Naive B cell (primary cell): ENCODE measurements at regions not wholly inside any gene's neighbourhood (a gene's known extent, or its start where the extent isn't known, plus 50 kb on each side); places are given as distances from the start of the nearest gene placed in this dataset.

Experiments used
- ATAC-seq, 2 donors: fragments of 150-1000 bp; cut with Tn5 transposase; 2 replicates each; pipeline ENCODE4 v1.10.0; 2021; ENCODE audit warnings: low read depth in 2 of 2, mild to moderate bottlenecking in 2 of 2, moderate library complexity in 2 of 2
- DNase-seq: peaks from one replicate; pipeline ENCODE4 v3.0.0; 2022
- H3K27ac Mint-ChIP-seq, 6 donors: one replicate each; pipeline ENCODE4 v1.8.0; 2020 to 2022; ENCODE audit warnings: mild to moderate bottlenecking in 6 of 6, mixed read lengths in 6 of 6, moderate library complexity in 5 of 6, inconsistent platforms in 2 of 6
- H3K27me3 Mint-ChIP-seq, 3 donors: one replicate each; pipeline ENCODE4 v1.8.0; 2021 to 2022; ENCODE audit warnings: mixed read lengths in 3 of 3, mild to moderate bottlenecking in 1 of 3
- H3K36me3 Mint-ChIP-seq, 2 donors: one replicate each; pipeline ENCODE4 v1.8.0; 2020 to 2022; ENCODE audit warnings: mixed read lengths in 2 of 2, inconsistent platforms in 1 of 2, mild to moderate bottlenecking in 1 of 2
- H3K4me1 Mint-ChIP-seq, 3 donors: one replicate each; pipeline ENCODE4 v1.8.0; 2020 to 2022; ENCODE audit warnings: mixed read lengths in 3 of 3, inconsistent platforms in 1 of 3, mild to moderate bottlenecking in 1 of 3, moderate library complexity in 1 of 3
- H3K4me3 Mint-ChIP-seq, 8 donors: one replicate each; pipeline ENCODE4 v1.8.0; 2020 to 2022; ENCODE audit warnings: mild to moderate bottlenecking in 8 of 8, mixed read lengths in 8 of 8, moderate library complexity in 8 of 8, inconsistent platforms in 2 of 8
- H3K9me3 Mint-ChIP-seq, 7 donors: one replicate each; pipeline ENCODE4 v1.8.0; 2020 to 2022; ENCODE audit warnings: mixed read lengths in 7 of 7, mild to moderate bottlenecking in 5 of 7, inconsistent platforms in 2 of 7, moderate library complexity in 1 of 7

DNA sequence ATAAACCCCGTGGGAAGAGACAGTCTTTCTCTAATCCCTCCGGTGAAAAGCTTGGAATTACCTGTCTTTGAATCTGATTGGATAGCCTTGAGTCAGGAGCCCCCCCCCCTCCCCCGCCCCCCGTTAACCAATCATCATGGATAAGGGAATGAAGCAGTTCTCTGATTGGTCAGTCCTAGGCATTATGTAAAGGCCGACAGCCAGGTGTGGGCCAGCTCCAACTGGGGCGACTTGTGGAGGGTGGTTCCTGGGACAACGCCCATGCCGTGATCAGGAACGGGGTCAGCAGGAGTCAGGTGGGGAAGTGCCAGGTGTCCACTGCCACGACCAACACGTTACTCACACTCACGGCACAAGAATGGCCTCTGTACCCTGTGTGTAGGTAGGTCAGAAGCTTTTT, 406.8 kb upstream of the SULF2 start:
- H3K27ac Mint-ChIP-seq, result no peak overlapping the region
- H3K9me3 Mint-ChIP-seq, result peaks cover 0 to 4% (median 0%) of the 10 kb centered on the region in 7 donors
- no peak overlapping the region for H3K4me3 Mint-ChIP-seq
- no peak for ATAC-seq
- H3K27me3 Mint-ChIP-seq, result peaks cover 0 to 41% (median 20%) of the 10 kb centered on the region in 3 donors
- no peak for DNase-seq
- no peaks in the 10 kb centered on the region for H3K36me3 Mint-ChIP-seq
- peaks cover 0 to 3% (median 0%) of the 10 kb centered on the region in 3 donors for H3K4me1 Mint-ChIP-seq

GRCh38 chr20:48191200-48191599, 405.9 kb upstream of the SULF2 start:
- H3K27ac Mint-ChIP-seq, result no peak overlapping the region
- peaks cover 0 to 3% (median 0%) of the 10 kb centered on the region in 3 donors for H3K4me1 Mint-ChIP-seq
- H3K36me3 Mint-ChIP-seq, result no peaks in the 10 kb centered on the region
- ATAC-seq (no peak), DNase-seq (no peak)
- H3K4me3 Mint-ChIP-seq, result no peak overlapping the region
- peaks cover 0 to 46% (median 23%) of the 10 kb centered on the region in 3 donors for H3K27me3 Mint-ChIP-seq
- H3K9me3 Mint-ChIP-seq, result peaks cover 0 to 4% (median 0%) of the 10 kb centered on the region in 7 donors

DNA sequence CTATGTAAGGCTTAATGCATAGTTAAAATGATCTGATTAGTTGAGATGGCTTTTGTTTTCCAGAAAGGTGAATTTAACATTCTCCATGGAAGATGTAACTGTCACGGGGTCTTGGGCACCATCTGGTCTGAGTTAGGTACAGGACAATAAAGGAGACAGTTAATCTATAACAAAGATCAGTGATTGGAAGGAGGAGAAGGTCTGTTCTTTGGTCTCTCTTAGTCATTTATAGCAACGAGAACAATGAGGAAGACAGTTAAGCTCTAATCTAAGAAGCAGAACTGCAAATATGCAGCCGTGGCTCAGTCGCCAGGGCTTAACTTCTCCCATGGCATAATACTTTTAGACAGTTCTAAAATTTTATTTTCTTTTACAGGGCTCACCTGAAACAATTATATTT, 405.5 kb upstream of the SULF2 start:
- no peak overlapping the region for H3K4me3 Mint-ChIP-seq
- H3K36me3 Mint-ChIP-seq, result no peaks in the 10 kb centered on the region
- ATAC-seq (no peak), DNase-seq (no peak)
- no peak overlapping the region for H3K27ac Mint-ChIP-seq
- peaks cover 0 to 4% (median 0%) of the 10 kb centered on the region in 7 donors for H3K9me3 Mint-ChIP-seq
- peaks cover 0 to 3% (median 0%) of the 10 kb centered on the region in 3 donors for H3K4me1 Mint-ChIP-seq
- peaks cover 0 to 46% (median 24%) of the 10 kb centered on the region in 3 donors for H3K27me3 Mint-ChIP-seq

GRCh38 chr20:48189181-48189580, 403.9 kb upstream of the SULF2 start:
- H3K36me3 Mint-ChIP-seq, result no peaks in the 10 kb centered on the region
- H3K9me3 Mint-ChIP-seq, result peaks cover 0 to 4% (median 0%) of the 10 kb centered on the region in 7 donors
- ATAC-seq (no peak), DNase-seq (no peak)
- peaks cover 0 to 34% (median 17%) of the 10 kb centered on the region in 3 donors for H3K27me3 Mint-ChIP-seq
- no peak overlapping the region for H3K4me3 Mint-ChIP-seq
- H3K4me1 Mint-ChIP-seq, result peaks cover 0 to 3% (median 0%) of the 10 kb centered on the region in 3 donors
- H3K27ac Mint-ChIP-seq, result no peak overlapping the region

DNA sequence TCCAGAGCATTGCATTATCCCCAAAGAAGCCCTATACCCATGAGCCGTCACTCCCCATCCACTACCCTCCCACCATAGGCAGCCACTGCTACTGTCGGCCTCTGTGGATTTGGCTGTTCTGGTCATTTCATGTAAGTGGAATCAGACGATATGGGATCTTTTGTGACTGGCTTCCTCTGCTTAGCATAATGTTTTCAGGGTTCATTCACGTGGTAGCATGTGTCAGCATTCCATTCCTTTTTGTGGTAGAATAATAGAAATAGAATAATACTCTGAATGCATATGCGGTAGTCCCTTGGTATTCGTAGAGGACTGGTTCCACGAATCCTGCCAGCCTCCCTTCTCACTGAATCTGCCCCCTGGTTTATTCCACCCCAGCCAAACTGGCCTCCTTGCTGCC, 402.6 kb upstream of the SULF2 start:
- H3K9me3 Mint-ChIP-seq, result peaks cover 0 to 4% (median 0%) of the 10 kb centered on the region in 7 donors
- no peaks in the 10 kb centered on the region for H3K36me3 Mint-ChIP-seq
- DNase-seq (no peak), ATAC-seq (no peak)
- H3K27me3 Mint-ChIP-seq, result peaks cover 0 to 23% (median 16%) of the 10 kb centered on the region in 3 donors
- H3K4me3 Mint-ChIP-seq, result no peak overlapping the region
- H3K4me1 Mint-ChIP-seq, result peaks cover 0 to 3% (median 0%) of the 10 kb centered on the region in 3 donors
- H3K27ac Mint-ChIP-seq, result no peak overlapping the region

DNA sequence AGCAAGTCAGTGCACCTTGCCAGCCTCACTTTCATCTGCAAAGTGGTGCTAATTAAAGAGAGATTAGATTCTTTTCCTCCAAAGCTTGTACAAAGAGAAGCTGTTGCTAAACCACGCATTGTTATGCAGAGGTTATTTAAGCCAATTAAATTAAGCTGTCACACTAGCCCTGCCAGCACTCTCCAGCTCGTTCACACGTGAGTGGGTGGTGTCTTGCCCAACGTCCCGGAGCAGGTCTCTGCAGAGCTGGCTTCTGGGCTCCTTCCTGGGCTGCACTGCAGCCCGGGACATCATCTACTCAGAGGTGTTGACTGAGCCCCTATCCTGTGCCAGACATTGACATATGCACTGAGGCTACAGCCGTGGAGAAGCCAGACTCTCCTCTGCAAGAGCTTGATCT, 401.6 kb upstream of the SULF2 start:
- Mint-ChIP-seq H3K4me3 (no peak overlapping the region), H3K27me3 (peaks cover 0 to 23% (median 16%) of the 10 kb centered on the region in 3 donors), H3K36me3 (no peaks in the 10 kb centered on the region), H3K9me3 (peaks cover 0 to 4% (median 0%) of the 10 kb centered on the region in 7 donors), H3K4me1 (peaks cover 0 to 3% (median 0%) of the 10 kb centered on the region in 3 donors), H3K27ac (no peak overlapping the region)
- DNase-seq, result no peak
- ATAC-seq, result no peak

- Mint-ChIP-seq H3K36me3 (no peaks in the 10 kb centered on the region), H3K9me3 (peaks cover 0 to 4% (median 0%) of the 10 kb centered on the region in 7 donors), H3K4me1 (peaks cover 0 to 3% (median 0%) of the 10 kb centered on the region in 3 donors), H3K27ac (peak overlapping the region in 1 of 6 donors; percentile 11), H3K27me3 (peaks cover 0 to 23% (median 16%) of the 10 kb centered on the region in 3 donors), H3K4me3 (no peak overlapping the region)
- ATAC-seq, result no peak
- no peak for DNase-seq
These were observed 401.2 kb upstream of the SULF2 start for GRCh38 chr20:48186447-48186846.

DNA sequence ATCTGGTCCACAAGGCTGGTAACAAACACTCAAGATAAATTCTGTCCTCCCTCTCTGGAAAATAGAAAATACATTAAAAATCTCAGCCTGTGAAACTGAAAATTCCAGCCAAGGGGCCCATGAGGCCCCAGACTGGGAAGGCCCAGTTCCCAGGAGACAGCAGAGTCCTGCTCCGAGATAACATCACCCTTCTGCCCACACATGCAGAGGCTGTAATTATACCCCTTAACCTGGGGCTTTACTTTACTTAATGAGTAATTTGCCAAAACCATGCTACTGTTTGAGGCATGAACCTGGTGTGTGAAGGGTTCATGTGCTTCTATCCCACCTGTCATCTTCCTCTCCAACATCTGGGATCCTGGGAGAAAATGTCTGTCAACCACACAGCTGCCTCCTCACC, 398.9 kb upstream of the SULF2 start:
- H3K36me3 Mint-ChIP-seq, result peaks cover 0 to 8% of the 10 kb centered on the region in 2 donors
- H3K4me3 Mint-ChIP-seq, result no peak overlapping the region
- DNase-seq (no peak), ATAC-seq (no peak)
- peaks cover 0 to 3% (median 0%) of the 10 kb centered on the region in 3 donors for H3K4me1 Mint-ChIP-seq
- peaks cover 0 to 17% (median 2%) of the 10 kb centered on the region in 7 donors for H3K9me3 Mint-ChIP-seq
- H3K27ac Mint-ChIP-seq, result no peak overlapping the region
- H3K27me3 Mint-ChIP-seq, result peaks cover 0 to 23% (median 21%) of the 10 kb centered on the region in 3 donors

DNA sequence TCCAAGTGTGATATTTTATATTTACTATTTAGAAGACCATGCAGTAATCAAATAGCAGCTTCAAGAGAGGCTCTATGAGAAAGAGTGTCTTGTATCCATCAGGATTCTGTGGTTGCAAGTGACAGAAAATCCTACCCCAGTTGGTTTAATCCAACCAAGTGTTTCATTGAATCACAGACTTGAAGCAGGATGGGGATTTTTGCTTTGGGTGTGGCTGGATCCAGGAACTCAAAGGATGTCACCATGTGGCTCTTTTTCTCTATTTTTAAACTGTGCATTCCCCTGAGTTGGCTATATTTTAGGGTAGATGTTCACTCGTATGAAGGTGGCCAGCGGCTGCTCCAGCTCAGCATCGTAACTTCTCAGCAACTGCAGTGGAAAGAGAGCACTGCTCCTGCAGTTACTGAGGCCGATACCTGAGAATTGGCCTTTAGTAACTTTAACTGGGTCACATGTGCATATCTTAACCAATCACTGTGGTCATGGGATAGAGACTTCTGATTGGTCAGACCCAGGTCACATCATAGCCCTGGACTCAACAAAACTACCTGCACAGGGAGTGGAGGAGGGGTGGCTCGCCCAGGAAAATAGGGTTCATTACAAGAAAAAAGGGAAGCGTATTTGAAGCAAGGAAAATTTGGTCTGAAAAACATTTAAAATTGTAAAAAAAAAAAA, 396.1 kb upstream of the SULF2 start:
- Mint-ChIP-seq H3K4me3 (peak overlapping the region in 1 of 8 donors; percentile 48), H3K27ac (peak overlapping the region in 1 of 6 donors; percentile 51), H3K4me1 (no peaks in the 10 kb centered on the region), H3K9me3 (peaks cover 0 to 13% (median 2%) of the 10 kb centered on the region in 7 donors), H3K36me3 (peaks cover 0 to 8% of the 10 kb centered on the region in 2 donors), H3K27me3 (peaks cover 6 to 40% (median 22%) of the 10 kb centered on the region in 3 donors)
- DNase-seq (no peak), ATAC-seq (no peak)

GRCh38 chr20:48180618-48181017, 395.3 kb upstream of the SULF2 start:
- peaks cover 0 to 8% of the 10 kb centered on the region in 2 donors for H3K36me3 Mint-ChIP-seq
- DNase-seq (no peak), ATAC-seq (no peak)
- no peak overlapping the region for H3K27ac Mint-ChIP-seq
- no peak overlapping the region for H3K4me3 Mint-ChIP-seq
- H3K9me3 Mint-ChIP-seq, result peaks cover 0 to 13% (median 2%) of the 10 kb centered on the region in 7 donors
- no peaks in the 10 kb centered on the region for H3K4me1 Mint-ChIP-seq
- H3K27me3 Mint-ChIP-seq, result peaks cover 6 to 34% (median 16%) of the 10 kb centered on the region in 3 donors

- peaks cover 0 to 13% (median 2%) of the 10 kb centered on the region in 7 donors for H3K9me3 Mint-ChIP-seq
- H3K27ac Mint-ChIP-seq, result no peak overlapping the region
- ATAC-seq (no peak), DNase-seq (no peak)
- H3K27me3 Mint-ChIP-seq, result peaks cover 6 to 32% (median 16%) of the 10 kb centered on the region in 3 donors
- H3K4me1 Mint-ChIP-seq, result no peaks in the 10 kb centered on the region
- H3K4me3 Mint-ChIP-seq, result no peak overlapping the region
- H3K36me3 Mint-ChIP-seq, result peaks cover 0 to 8% of the 10 kb centered on the region in 2 donors
These were observed 394.7 kb upstream of the SULF2 start for GRCh38 chr20:48180024-48180423.

GRCh38 chr20:48178633-48179032, 393.4 kb upstream of the SULF2 start:
- Mint-ChIP-seq H3K4me3 (no peak overlapping the region), H3K4me1 (no peaks in the 10 kb centered on the region), H3K27me3 (peaks cover 10 to 32% (median 16%) of the 10 kb centered on the region in 3 donors), H3K9me3 (peaks cover 0 to 13% (median 2%) of the 10 kb centered on the region in 7 donors), H3K27ac (no peak overlapping the region), H3K36me3 (peaks cover 0 to 8% of the 10 kb centered on the region in 2 donors)
- ATAC-seq (no peak), DNase-seq (no peak)

DNA sequence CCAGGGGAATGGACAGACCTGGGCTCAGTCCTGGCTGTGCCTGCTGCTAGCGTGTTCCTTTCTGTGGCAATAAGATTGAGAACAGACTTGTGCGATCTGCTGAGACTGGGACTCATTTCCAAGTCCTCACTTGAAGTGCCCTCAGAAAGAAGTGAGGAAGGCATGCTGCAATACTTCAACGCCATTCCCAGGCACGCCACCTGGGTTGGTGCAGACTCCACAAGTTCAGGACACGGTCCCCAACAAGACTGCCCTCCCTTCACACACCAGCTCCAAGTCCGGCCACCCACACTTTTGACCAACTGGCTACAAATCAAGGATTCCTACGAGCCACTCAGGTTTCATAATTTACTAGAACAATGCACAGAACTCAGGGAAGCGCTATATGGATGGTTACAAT, 391.8 kb upstream of the SULF2 start:
- no peak for DNase-seq
- H3K27ac Mint-ChIP-seq, result no peak overlapping the region
- H3K27me3 Mint-ChIP-seq, result peaks cover 10 to 38% (median 27%) of the 10 kb centered on the region in 3 donors
- ATAC-seq, result no peak
- H3K4me1 Mint-ChIP-seq, result no peaks in the 10 kb centered on the region
- peaks cover 0 to 8% of the 10 kb centered on the region in 2 donors for H3K36me3 Mint-ChIP-seq
- H3K9me3 Mint-ChIP-seq, result peaks cover 0 to 20% (median 7%) of the 10 kb centered on the region in 7 donors
- no peak overlapping the region for H3K4me3 Mint-ChIP-seq

DNA sequence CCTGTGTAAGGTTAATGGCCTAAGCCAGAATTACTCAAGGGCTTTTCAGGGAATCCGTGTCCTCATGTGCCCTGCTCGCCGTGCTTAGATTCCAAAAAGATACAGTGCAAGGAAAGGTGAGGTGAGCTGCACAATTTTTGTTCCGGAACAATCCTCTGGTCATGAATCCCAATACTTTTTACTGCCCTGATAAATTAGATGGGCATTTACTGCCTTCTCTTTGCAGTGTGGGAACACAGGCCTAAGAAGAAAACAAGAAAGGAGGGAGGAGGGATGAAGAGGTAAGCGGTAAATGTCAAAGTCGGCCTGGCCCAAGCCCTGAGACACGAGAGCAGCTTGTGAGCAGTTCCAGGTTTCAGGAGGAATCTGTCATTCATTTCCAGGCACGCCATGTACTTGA, 390.9 kb upstream of the SULF2 start:
- Mint-ChIP-seq H3K9me3 (peaks cover 0 to 20% (median 7%) of the 10 kb centered on the region in 7 donors), H3K27ac (no peak overlapping the region), H3K27me3 (peaks cover 10 to 47% (median 33%) of the 10 kb centered on the region in 3 donors), H3K4me3 (no peak overlapping the region), H3K4me1 (no peaks in the 10 kb centered on the region), H3K36me3 (peaks cover 0 to 8% of the 10 kb centered on the region in 2 donors)
- DNase-seq, result no peak
- no peak for ATAC-seq
